ENCODE measurements at regions not wholly inside any gene's neighbourhood (a gene's known extent, or its start where the extent isn't known, plus 50 kb on each side); places are given as distances from the start of the nearest gene placed in this dataset.

- TF ChIP-seq CTCF (IDR thresholded peaks at IDR 0.05; ENCODE audit: low read depth, low read length) = peak; percentile 69
- no peak overlapping the region for H3K27ac ChIP-seq
- no peaks in the 10 kb centered on the region for H3K9me3 ChIP-seq (ENCODE audit: severe bottlenecking)
- no peaks in the 10 kb centered on the region for H3K27me3 ChIP-seq (ENCODE audit: insufficient read depth, low read depth, severe bottlenecking)
- H3K4me3 ChIP-seq (ENCODE audit: low read depth, low read length) = no peak overlapping the region
- H3K36me3 ChIP-seq = no peaks in the 10 kb centered on the region
- peak; percentile 79 for DNase-seq
These were observed 126.3 kb downstream of the SLC25A47 start for GRCh38 chr14:100449225-100449987.

DNA sequence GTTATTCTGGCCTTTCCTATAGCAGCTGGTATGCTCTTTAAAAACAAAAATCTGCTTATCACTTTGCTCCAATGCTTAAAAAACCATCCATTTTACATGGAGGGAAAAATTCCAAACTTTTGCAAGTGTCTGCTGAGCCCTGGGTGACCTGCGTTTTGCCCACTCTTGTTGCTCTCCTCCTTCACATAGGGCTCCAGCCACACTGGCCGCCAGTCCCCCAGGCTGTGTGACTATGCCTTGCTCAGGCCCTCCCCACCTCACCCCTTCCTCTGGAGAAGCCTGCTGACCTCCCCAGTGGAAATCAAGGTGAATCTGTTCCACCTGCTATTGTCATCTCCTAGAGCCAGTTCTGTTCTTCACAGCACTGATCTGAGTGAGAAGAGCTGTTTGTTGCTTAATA is 126.9 kb downstream of the SLC25A47 start:
- Histone ChIP-seq H3K27me3 (ENCODE audit: insufficient read depth, low read depth, severe bottlenecking) (no peaks in the 10 kb centered on the region), H3K36me3 (no peaks in the 10 kb centered on the region), H3K27ac (no peak overlapping the region), H3K4me3 (ENCODE audit: low read depth, low read length) (no peak overlapping the region), H3K9me3 (ENCODE audit: severe bottlenecking) (no peaks in the 10 kb centered on the region)
- no peak for TF ChIP-seq CTCF (IDR thresholded peaks at IDR 0.05; ENCODE audit: low read depth, low read length)
- no peak for DNase-seq

GRCh38 chr14:100450736-100451135 is 127.6 kb downstream of the SLC25A47 start:
- Histone ChIP-seq H3K9me3 (ENCODE audit: severe bottlenecking) (no peaks in the 10 kb centered on the region), H3K4me3 (ENCODE audit: low read depth, low read length) (no peak overlapping the region), H3K27ac (no peak overlapping the region), H3K36me3 (no peaks in the 10 kb centered on the region), H3K27me3 (ENCODE audit: insufficient read depth, low read depth, severe bottlenecking) (no peaks in the 10 kb centered on the region)
- DNase-seq = no peak
- TF ChIP-seq CTCF (IDR thresholded peaks at IDR 0.05; ENCODE audit: low read depth, low read length) = no peak

GRCh38 chr14:100451264-100451663 is 128.1 kb downstream of the SLC25A47 start:
- no peaks in the 10 kb centered on the region for H3K36me3 ChIP-seq
- H3K9me3 ChIP-seq (ENCODE audit: severe bottlenecking) = no peaks in the 10 kb centered on the region
- H3K27me3 ChIP-seq (ENCODE audit: insufficient read depth, low read depth, severe bottlenecking) = no peaks in the 10 kb centered on the region
- no peak overlapping the region for H3K27ac ChIP-seq
- no peak for DNase-seq
- H3K4me3 ChIP-seq (ENCODE audit: low read depth, low read length) = no peak overlapping the region
- TF ChIP-seq CTCF (IDR thresholded peaks at IDR 0.05; ENCODE audit: low read depth, low read length) = no peak

DNA sequence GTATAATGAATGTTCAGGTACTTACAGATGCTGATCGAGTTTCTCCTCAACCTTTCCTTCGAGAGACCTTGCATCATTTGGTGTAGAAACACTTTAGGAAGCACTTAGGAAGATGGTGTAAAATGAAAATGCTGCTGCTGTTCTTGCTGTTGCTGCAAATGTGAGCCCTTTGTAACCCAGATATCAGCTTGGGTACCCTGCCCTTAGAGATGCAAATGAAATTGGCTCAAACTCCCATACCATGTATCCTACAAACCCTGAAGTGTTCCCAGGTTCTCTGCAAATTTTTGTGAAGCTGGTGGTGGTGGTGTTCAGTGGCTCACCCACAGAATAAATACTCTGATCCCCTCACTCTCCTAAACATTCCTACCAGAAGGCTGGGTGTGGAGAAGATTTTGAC is 130.8 kb downstream of the SLC25A47 start:
- H3K4me3 ChIP-seq (ENCODE audit: low read depth, low read length) = no peak overlapping the region

More for the DNA sequence above, 130.8 kb downstream of the SLC25A47 start:
- Histone ChIP-seq H3K27me3 (ENCODE audit: insufficient read depth, low read depth, severe bottlenecking) (no peaks in the 10 kb centered on the region), H3K27ac (no peak overlapping the region), H3K36me3 (no peaks in the 10 kb centered on the region), H3K9me3 (ENCODE audit: severe bottlenecking) (no peaks in the 10 kb centered on the region)
- no peak for DNase-seq
- no peak for TF ChIP-seq CTCF (IDR thresholded peaks at IDR 0.05; ENCODE audit: low read depth, low read length)

Data from WERI-Rb-1 (cell line).